Liver (tissue), 3 donors: ENCODE measurements at regions not wholly inside any gene's neighbourhood (a gene's known extent, or its start where the extent isn't known, plus 50 kb on each side); places are given as distances from the start of the nearest gene placed in this dataset.

ENCODE experiments used
- FOXA1 ChIP-seq: IDR thresholded peaks from 2 replicates; pipeline ENCODE4 v1.6.1; 2016; ENCODE audit warnings: antibody characterized with exemption
- JUND ChIP-seq, 2 donors: IDR thresholded peaks; 2 replicates each; pipeline ENCODE4 v1.6.1; 2016; ENCODE audit warnings: antibody characterized with exemption in 2 of 2
- RAD21 ChIP-seq, 2 donors: IDR thresholded peaks; 2 replicates each; pipeline ENCODE4 v1.6.1; 2016; ENCODE audit warnings: antibody characterized with exemption in 2 of 2, mild to moderate bottlenecking in 2 of 2
- TAF1 ChIP-seq: conservative IDR thresholded peaks from 2 replicates; pipeline ENCODE4 v1.6.1; 2016; ENCODE audit warnings: antibody characterized with exemption, mild to moderate bottlenecking
- TF ChIP-seq, protein P1 (sequence below): fragments of 150-350 bp; IDR thresholded peaks from 2 replicates; pipeline ENCODE4 v1.5.1; 2017; ENCODE audit warnings: improper control_type of control experiment, low read depth, low read length; ENCODE audit not compliant: missing input control
- TF ChIP-seq, protein P2 (sequence below): IDR thresholded peaks from 2 replicates; pipeline ENCODE4 v1.6.1; 2016; ENCODE audit warnings: antibody characterized with exemption
- TF ChIP-seq, protein P3 (sequence below): IDR thresholded peaks from 2 replicates; pipeline ENCODE4 v1.6.1; 2016; ENCODE audit warnings: antibody characterized with exemption, mild to moderate bottlenecking
- TF ChIP-seq, protein P4 (sequence below): IDR thresholded peaks from 2 replicates; pipeline ENCODE4 v1.6.1; 2016; ENCODE audit warnings: antibody characterized with exemption
- donor health status: healthy.
- donor health status: healthy.

DNA sequence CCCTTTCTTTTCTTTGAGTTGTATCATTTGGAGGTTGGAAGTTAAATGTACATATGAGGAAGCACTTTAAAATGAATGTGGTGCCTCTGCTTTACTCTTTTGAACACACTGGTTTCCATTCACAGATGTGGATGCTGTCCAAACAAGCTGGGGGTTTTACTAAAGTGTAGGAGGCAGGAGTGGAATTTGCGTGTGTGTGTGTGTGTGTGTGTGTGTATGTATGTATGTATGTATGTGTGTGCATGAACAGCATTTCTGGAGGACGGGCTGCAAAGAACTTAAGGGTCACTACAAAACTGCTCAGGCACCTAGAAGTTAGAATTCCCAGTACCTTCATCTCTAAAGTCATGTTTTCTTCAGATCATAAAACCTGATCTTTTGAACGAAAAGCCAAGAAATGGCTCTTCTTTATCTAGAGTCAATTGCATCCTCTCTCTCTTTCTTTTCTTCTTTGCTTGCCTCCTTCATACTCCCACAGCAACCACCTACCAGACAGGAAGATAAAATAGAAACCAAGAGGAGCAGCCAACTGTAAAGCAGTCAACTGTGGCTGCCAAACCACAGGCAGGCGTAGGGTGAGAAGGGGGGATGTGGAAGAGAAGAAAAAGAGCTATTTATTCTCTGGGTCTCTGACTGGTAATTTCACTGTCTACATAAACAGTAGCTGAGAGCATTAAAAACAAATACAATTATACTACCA, 177.0 kb upstream of the RASGEF1B start:
- TF ChIP-seq, protein P1, sequence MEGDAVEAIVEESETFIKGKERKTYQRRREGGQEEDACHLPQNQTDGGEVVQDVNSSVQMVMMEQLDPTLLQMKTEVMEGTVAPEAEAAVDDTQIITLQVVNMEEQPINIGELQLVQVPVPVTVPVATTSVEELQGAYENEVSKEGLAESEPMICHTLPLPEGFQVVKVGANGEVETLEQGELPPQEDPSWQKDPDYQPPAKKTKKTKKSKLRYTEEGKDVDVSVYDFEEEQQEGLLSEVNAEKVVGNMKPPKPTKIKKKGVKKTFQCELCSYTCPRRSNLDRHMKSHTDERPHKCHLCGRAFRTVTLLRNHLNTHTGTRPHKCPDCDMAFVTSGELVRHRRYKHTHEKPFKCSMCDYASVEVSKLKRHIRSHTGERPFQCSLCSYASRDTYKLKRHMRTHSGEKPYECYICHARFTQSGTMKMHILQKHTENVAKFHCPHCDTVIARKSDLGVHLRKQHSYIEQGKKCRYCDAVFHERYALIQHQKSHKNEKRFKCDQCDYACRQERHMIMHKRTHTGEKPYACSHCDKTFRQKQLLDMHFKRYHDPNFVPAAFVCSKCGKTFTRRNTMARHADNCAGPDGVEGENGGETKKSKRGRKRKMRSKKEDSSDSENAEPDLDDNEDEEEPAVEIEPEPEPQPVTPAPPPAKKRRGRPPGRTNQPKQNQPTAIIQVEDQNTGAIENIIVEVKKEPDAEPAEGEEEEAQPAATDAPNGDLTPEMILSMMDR: no peak
- TF ChIP-seq, protein P2, sequence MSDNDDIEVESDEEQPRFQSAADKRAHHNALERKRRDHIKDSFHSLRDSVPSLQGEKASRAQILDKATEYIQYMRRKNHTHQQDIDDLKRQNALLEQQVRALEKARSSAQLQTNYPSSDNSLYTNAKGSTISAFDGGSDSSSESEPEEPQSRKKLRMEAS: no peak
- TF ChIP-seq TAF1 (no peak), FOXA1 (no peak), RAD21 (IDR thresholded peaks at IDR 0.05) (no peak), JUND (IDR thresholded peaks at IDR 0.05) (no peak)
- TF ChIP-seq, protein P3, sequence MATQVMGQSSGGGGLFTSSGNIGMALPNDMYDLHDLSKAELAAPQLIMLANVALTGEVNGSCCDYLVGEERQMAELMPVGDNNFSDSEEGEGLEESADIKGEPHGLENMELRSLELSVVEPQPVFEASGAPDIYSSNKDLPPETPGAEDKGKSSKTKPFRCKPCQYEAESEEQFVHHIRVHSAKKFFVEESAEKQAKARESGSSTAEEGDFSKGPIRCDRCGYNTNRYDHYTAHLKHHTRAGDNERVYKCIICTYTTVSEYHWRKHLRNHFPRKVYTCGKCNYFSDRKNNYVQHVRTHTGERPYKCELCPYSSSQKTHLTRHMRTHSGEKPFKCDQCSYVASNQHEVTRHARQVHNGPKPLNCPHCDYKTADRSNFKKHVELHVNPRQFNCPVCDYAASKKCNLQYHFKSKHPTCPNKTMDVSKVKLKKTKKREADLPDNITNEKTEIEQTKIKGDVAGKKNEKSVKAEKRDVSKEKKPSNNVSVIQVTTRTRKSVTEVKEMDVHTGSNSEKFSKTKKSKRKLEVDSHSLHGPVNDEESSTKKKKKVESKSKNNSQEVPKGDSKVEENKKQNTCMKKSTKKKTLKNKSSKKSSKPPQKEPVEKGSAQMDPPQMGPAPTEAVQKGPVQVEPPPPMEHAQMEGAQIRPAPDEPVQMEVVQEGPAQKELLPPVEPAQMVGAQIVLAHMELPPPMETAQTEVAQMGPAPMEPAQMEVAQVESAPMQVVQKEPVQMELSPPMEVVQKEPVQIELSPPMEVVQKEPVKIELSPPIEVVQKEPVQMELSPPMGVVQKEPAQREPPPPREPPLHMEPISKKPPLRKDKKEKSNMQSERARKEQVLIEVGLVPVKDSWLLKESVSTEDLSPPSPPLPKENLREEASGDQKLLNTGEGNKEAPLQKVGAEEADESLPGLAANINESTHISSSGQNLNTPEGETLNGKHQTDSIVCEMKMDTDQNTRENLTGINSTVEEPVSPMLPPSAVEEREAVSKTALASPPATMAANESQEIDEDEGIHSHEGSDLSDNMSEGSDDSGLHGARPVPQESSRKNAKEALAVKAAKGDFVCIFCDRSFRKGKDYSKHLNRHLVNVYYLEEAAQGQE: no peak
- TF ChIP-seq, protein P4, sequence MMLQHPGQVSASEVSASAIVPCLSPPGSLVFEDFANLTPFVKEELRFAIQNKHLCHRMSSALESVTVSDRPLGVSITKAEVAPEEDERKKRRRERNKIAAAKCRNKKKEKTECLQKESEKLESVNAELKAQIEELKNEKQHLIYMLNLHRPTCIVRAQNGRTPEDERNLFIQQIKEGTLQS: no peak
